GM18519 (cell line): ENCODE measurements at regions not wholly inside any gene's neighbourhood (a gene's known extent, or its start where the extent isn't known, plus 50 kb on each side); places are given as distances from the start of the nearest gene placed in this dataset.

Experiments used
- ATAC-seq: cut with Tn5 transposase; IDR thresholded peaks from one replicate; pipeline ENCODE4 v1.9.1; 2021; ENCODE audit warnings: mild to moderate bottlenecking, moderate library complexity; ENCODE audit not compliant: unreplicated experiment, low FRiP score

DNA sequence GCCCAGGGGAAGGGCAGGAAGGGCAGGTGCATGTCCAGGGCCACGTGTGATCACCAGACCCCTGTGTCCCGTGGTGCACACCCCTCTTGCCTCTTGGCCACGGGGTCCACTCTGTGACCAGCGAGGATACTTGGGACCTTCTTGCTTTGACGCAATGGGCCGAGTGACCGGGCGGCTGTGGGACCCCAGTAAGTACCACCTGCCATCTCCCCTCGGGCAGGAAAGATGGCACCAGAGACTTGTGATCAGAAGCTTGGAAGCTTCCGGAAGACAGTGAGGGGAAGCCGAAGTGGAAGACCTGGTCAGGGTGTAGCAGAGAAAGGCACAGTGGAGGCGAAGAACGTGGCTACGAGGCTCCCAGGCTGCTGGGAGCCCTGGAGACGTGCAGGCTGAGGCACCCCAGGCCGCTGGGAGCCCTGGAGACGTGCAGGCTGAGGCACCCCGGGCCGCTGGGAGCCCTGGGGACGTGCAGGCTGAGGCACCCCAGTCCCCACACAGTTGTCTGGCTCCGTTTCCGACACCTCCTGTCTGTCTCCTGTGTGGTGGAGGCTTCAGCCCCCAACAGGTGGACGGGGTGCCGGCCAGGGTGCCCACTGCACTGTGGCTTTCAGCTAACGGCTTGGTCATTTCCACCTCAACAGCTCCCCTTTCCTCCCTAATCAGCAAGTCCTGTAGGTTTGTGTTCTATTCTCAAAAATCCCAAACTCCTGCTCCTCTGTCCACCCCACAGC lies 663.5 kb downstream of the BRD1 start:
- no peak for ATAC-seq

DNA sequence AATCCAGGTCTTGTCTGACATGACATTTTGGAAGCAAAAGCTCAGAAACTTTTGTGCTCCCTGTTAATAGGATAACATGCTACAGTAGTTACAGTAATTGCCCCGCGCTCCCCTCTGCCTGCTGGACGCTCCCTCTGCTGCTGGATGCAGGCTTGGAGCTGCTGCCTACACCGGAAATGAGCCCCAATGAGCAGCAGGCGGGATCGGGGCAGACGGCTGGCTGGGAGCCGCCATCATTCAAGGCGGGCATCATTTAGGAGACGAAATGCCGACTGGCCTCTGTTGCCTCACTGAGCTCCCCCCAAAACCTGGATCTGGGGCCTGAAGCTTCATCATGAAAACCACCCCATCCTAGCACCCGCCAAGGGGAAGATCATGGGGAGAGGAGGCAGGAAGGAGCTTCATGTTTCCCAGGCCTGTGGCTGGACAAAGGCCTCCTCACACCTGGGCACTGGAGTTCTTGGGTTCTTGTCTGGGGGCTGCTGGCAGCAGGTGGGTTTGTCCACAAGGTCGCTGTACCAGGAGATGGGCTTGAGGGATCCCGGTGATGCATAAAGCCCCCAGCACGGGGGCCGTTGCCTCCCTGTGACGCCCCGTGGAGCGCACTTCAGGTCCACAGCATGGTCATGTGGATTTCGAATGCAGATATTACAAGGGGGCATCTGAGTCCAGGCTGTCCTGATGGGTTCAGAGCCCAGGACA lies 664.3 kb downstream of the BRD1 start:
- no peak for ATAC-seq

DNA sequence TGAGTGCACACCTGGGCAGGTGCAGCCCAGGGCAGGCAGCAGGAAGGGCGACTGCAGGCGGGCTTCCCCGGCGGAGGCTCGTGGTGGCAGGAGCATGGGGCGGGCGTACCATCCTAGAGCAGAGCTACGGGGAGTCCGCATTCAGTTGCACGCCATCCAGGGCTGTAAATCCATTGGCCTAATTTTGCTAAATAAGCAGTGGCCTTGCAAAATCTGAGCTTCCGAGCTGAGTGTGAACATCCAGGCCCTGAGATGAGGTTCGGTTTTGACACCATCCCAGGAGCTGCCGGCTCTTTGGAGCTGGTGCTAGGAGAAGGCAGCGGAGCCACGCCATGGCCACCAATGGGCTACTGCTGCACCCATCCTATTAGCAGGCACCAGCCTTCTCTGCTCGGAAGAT lies 664.8 kb downstream of the BRD1 start:
- ATAC-seq = no peak

DNA sequence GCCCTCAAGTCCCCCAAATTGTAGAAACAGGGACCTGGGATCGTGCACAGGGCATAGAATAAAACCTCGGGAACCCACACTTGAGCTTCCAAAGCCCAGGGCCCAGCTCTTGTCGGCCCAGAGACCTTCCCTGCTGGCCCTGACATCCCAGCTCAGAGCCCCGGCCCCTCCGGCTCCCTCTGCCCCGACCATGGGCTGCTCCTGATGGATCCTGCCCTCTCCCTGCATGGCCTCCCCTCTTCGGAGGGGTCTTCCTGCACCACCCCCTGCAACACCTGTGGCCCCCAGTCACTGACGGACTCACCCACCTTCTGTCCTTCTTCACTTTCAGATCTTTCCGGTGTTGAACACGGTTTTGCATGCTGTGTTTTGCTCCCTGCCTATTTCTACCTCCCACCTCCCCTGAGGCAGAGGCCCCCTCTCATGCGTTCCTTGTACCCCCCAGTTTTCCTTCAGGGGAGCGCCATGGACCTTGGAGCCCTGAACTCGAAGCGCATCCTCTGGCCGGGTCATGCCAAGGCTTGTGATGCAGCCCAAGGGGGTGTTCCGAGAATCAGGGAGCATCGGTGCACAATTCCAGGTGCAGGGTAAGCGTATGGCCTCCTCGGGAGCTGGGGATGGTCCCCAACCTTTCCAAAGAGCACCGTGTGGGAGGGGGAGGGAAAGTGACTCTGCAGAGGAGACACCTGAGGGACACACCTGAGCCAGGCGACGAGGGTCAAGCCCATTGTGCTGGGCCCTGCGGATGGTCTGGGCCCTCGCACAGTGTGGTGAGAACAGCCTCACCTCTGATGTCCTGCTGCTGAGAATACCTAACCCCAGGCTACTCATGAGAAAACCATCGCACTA lies 666.4 kb downstream of the BRD1 start:
- no peak for ATAC-seq

DNA sequence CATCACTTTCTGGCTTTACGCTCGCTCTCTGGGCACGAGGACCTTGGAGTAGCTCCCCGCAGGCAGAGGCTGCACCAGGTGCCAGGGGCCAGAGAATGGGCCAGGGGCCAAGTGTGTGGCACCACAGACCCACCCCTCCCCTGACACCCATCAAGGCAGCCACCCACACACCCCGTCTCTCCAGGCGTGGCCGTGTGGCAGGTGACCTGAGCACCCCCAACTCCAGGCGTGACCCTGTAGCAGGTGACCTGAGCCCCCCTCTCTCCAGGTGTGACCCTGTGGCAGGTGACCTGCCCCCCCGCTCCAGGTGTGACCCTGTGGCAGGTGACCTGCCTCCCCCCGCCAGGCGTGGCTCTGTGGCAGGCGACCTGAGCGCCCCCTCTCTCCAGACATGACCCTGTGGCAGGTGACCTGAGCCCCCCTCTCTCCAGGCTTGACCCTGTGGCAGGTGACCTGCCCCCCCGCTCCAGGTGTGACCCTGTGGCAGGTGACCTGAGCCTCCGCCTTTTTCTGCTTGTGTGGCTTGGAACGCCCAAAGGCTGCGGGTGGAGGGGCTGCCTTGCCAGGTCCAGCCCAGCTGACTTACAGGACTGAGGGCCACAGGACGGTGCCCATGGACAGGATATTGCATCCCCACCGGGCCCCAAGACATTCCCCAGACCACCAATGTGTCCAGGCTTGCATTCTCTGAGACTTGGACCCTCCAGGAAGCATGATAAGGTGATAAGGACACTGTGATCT lies 667.2 kb downstream of the BRD1 start:
- ATAC-seq = no peak

DNA sequence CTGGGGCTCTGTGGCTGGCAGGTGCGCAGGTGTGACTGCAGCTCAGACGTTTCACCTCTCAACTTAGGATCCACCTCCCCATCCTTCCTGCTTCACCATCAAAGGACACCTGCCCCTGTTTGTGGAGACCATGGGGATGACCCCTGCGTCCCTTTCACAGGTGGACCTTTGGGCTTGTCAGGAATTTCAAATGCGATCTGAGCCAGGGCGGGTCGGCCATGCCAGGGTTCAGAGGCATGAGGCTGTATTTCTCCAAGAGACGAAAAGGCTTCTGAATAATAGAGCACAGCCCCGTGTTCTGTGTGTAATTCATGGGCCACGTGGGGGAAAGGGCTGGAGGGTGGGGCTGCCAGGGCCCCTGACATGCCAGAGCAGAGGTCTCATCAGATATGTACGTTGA lies 668.0 kb downstream of the BRD1 start:
- no peak for ATAC-seq

DNA sequence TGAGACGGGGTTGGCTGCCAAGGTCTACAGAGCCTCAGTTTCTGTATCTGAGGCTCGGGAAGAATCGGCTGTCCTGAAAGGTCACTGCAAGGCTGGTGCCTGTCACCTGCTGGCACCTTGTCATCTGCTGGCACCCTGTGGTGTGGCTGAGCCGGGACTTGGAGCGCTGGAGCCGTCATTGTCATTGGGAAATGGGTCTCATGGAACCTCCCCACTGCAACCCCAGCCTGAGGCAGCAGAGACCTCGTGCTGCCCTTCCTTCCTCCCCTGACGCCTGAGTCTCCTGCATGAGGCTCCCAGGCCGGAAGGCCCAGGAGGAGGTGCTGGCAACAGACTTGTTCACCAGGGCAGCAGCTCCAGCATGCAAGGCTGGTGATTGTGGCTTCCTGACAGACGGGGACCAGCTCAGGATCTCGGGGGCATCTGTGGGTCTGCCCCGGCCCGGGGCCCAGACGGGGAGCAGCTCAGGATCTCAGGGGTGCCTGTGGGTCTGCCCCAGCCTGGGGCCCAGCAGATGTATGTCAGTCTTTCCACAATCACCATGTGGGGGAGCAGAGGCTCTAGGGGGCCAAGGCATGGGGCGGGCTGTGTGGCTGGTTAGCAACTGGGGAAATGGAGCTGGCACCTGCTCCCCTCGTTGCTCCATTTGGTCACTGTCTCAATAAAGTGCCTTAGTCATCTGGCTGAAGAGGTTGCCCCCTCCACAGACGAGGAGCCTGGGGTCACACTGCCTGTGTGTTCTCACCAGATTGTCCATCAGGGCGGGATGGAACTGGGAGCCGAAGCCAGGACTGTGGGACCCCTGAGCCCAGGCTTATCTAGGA lies 668.7 kb downstream of the BRD1 start:
- no peak for ATAC-seq

DNA sequence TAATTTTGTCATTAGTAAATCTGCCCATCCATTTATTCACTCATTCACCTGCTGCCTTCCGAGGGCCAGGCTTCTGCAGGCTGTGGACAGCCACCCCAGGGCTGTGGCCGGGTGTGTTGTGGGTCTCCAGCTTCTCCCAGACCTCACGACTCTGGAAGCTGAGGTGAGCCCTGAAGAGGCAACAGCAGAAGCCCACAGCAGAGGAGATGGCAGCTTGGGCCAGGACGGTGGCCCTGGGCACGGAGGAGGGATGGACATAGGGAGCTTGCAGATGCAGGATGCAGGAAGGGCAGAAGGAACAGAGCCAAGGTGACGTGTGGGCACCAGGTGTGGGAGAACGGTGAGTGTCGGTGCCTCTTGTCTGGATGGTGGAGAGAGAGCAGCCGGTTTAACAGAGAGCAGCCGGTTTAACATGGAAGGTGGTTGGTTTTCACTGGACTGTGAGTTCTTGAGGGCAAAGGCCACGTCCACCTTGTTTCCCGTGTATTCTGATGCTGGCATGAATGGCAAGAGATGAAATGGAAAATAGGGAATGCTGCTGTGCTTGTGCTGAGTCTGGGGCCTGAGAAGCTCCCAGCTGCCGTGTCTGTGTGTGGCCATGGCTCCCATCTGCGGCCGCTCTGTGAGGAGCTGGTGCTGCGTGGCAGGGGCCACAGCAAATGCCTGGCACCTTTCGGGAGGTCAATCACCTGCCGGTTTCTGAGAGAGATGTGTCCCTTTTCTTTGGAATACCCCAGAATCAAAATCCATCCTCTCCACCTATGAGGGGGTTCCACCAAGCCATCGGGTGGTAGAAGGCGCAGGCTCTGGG lies 669.9 kb downstream of the BRD1 start:
- ATAC-seq = no peak

DNA sequence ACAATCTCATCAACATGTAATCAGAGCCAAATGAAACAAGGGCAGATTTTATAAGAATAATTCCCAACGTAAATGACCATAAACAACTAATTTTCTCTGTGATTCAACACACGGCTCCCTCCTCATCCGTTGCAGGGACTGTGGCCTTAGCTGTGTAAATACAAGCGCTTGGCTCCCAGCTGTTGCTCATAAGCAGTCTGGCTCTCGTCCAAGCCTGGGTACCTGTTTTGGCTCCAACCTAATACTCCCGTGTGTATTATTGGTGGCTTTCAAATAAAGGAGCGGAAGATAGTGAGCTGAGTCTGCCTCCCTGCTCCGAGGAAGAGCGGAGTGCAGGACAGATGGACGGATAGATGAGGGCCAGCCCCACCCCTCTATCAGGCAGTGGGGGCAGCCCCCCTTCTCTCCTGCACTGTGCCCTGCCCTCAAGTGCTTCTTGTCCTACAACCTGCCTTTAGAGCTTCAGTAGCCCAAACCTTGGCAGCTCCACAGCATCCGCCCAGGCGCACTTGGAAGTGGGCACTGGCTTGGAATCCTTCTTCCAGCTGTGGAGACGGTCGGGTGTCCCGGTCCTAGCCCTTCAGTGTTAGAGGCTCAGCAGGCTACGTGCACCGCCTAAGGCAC lies 670.9 kb downstream of the BRD1 start:
- ATAC-seq = no peak

DNA sequence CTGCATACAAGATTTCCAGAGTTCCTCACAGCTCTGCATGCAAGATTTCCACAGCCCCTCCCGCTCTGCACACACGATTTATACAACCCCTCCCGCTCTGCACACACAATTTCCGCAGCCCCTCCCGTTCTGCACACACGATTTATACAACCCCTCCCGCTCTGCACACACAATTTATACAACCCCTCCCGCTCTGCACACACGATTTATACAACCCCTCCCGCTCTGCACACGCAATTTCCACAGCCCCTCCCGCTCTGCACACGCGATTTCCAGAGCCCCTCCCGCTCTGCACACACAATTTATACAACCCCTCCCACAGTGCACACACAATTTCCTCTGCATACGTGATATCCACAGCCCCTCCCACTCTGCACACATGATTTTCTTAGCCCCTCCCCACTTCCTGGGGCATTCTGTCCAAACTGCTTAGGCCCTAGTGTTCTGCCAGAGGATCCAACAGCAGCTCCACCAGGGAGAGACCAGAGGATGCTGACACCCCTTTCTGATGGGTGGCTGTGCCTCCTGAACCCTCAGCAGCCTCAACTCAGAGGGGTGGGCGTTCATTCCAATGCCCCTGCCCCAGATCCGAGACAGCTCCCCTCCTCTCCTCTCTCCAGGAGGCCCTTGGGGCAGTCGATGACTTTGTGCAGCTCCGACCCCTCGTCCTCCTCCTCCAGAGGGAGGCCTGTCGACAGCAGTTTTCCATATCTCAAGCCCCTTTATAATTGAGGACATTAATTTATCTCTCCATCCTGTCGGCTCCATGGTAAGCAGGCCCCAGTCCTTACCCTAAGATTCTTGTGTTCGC lies 671.7 kb downstream of the BRD1 start:
- ATAC-seq = no peak

DNA sequence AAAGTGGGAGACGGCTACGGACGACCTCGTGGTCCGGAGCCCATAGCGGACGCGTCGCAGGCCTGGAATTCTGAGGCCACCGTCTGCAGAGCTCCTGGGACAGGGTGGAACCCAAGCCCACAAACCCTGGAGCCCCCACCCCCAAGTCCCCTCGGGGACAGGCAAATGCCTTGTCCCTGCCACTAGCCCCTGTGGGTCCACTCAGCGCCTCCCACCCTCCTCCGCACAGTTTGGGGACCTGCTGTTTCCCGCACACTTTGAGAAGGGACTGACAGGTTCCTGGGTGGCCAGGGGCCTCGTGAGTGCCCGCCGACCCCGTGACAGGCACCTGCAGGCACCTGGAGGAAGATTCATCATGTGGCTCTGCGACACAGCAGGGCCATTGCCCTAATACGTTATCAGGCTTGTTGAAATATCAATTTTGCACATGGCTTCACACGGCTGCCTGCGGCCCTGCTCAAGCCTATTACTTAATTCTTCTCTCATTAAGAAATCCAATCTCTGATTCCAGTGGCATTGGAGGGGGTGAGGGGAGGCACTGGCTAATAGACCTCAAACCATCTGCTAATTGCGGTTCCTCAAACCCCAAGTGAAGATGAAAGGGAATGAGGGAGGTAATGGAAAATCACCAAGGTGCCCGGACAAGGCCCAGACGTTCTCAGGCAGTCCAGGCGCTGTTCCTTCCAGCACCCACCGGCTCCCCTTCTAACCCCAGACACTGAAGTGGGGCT lies 672.5 kb downstream of the BRD1 start:
- ATAC-seq = no peak

DNA sequence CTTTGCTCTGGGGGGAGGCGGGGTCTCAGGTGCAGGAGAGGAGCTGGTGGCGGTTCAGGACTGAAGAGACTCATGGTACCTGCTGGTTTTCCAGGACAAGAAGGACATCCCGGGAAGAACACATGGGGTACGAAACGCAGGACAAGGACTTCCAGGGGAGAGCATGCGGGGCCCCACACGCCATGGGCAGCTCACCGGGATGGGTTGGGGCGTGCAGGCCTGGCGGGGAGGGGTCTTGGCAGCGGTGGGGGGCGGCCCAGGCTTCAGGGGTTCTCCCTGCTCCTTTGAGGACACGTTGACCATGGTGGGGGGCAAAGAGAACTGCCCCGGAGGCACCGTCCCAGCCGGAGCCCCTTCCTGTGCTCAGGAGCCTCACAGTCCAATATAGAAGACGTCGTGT lies 673.2 kb downstream of the BRD1 start:
- no peak for ATAC-seq

DNA sequence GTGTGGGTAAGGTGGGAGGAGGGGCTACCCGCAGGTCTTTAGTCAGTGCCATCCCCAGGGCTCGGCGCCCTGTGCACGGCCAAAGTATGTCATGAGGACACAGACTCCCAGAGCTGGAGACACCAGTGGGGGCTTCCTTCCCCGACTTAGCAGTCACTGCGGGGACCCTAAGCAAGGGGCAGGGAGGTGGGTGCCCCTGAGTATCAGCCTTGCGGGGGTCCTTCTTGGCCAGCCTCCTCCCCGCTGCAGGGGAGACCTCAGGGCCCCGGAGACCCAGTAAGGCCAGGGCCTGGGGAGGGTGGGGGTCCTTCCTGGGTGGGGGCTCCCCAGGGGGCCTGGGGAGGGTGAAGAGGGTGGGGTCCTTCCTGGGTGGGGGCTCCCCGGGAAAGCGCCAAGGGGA lies 673.8 kb downstream of the BRD1 start:
- ATAC-seq = no peak

DNA sequence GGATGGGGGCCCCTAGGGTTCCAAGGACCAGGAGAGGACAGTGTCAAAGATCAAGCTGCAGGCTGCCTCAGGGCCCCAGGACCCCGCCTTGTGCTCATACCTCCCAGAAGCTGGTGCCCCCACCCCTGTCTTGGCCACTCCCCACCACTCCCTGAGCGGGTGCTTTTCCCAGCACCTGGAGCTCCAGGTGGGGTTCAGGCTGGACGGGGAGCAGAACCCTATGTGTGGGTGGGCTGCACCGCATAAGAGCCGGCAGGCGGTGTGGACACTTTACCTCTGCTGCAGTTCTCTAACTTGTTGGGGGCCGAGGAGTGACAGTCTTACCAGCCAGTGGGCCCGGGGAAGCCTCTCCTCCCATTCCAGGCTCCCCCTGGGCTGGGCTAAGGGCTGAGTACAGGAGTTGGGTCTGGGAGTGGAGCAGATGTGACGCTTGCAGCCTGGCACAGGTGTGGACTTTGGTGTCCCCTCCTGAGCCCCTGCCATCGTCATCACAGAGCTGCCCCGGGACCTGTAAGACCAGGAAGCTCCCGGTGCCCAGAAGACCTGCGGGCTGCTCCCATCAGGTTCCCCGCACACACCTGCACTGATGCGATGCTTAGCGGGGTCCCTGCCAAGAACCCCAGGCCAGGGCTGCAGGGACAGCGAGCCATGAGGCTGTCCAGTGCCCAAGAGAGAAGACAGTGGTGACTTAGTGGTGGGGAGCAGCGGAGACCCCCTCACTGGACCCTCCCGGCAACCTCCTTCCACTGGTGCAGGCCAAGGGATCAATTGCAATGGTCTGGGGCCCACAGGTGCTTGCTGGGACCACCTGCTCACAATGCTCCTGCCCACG lies 674.5 kb downstream of the BRD1 start:
- no peak for ATAC-seq

DNA sequence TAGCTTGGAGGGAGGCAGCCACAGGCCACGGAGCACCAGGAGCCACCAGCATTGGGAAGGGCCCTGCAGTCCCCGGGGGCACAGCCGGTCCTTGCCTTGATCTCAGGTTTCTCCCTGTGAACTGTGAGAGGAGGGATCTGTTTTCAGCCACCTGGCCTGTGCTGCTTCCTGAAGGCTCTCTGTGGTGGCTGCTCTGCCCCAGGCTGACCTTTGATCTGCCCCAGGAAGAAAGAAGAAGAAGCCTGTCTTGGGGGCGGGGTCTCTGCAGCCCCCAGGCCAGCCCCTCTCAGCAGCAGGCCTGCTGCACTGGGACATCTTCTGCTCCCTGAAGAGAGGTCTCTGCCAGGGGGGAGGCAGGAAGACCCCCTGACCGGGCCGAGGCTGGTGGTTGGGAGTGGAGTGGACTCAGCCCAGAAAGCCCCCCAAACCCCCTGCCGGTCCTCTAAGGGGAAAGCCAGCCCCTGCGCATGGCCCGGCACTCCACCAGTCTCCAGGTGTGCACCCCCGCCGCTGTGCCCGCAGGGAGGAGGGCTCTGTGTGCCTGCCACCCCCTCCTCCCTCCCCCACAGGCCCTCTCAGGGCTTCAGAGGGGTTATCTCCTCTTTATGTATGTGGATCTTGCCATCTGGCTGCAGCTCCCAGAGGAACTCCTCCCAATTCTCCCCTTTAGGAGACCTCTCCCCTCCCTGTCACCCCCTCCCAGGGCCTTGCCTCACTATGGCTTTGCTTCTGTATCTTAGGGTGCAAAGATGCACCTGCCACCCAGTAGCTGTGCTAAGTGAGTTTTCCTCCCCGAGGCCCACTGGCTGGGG lies 675.3 kb downstream of the BRD1 start:
- ATAC-seq = no peak
